ENCODE measurements at regions not wholly inside any gene's neighbourhood (a gene's known extent, or its start where the extent isn't known, plus 50 kb on each side); places are given as distances from the start of the nearest gene placed in this dataset.
A peak's percentile ranks its signal among the peaks of the same experiment; 100 is the strongest.
"Not testable (repeated sequence)": the region's sequence is repeated elsewhere in the genome, so short reads cannot be mapped to it uniquely, and the experiment has no call there.

GRCh38 chrX:27242581-27242980 is 220.6 kb downstream of the PPP4R3C start:
- no peak overlapping the region for H3K4me3 Mint-ChIP-seq
- DNase-seq (no peak), ATAC-seq (replicated peaks) (no peak)
- H3K36me3 Mint-ChIP-seq = peaks cover 0 to 4% of the 10 kb centered on the region in 2 donors
- H3K4me1 Mint-ChIP-seq = no peaks in the 10 kb centered on the region
- no peaks in the 10 kb centered on the region for H3K27me3 Mint-ChIP-seq
- H3K9me3 Mint-ChIP-seq = peaks cover 2 to 9% of the 10 kb centered on the region in 2 donors
- no peak overlapping the region for H3K27ac Mint-ChIP-seq

GRCh38 chrX:27241981-27242380 is 221.2 kb downstream of the PPP4R3C start:
- H3K4me3 Mint-ChIP-seq = no peak overlapping the region
- DNase-seq (no peak), ATAC-seq (replicated peaks) (no peak)
- H3K36me3 Mint-ChIP-seq = peaks cover 0 to 4% of the 10 kb centered on the region in 2 donors
- H3K27me3 Mint-ChIP-seq = no peaks in the 10 kb centered on the region
- no peaks in the 10 kb centered on the region for H3K4me1 Mint-ChIP-seq
- H3K9me3 Mint-ChIP-seq = peaks cover 2 to 9% of the 10 kb centered on the region in 2 donors
- H3K27ac Mint-ChIP-seq = no peak overlapping the region

- H3K36me3 Mint-ChIP-seq; DNase-seq; H3K9me3 Mint-ChIP-seq; H3K27ac Mint-ChIP-seq; H3K4me3 Mint-ChIP-seq; H3K27me3 Mint-ChIP-seq; H3K4me1 Mint-ChIP-seq; ATAC-seq (replicated peaks): not testable (repeated sequence)
Measured at GRCh38 chrX:27240042-27240441, 223.1 kb downstream of the PPP4R3C start.

- Mint-ChIP-seq H3K27me3 (no peaks in the 10 kb centered on the region), H3K27ac (no peak overlapping the region), H3K36me3 (peaks cover 0 to 4% of the 10 kb centered on the region in 2 donors), H3K9me3 (peaks cover 2 to 9% of the 10 kb centered on the region in 2 donors), H3K4me3 (no peak overlapping the region), H3K4me1 (no peaks in the 10 kb centered on the region)
- DNase-seq (no peak), ATAC-seq (replicated peaks) (no peak)
Measured at GRCh38 chrX:27236681-27237080, 226.5 kb downstream of the PPP4R3C start.

GRCh38 chrX:27229721-27230120 is 233.4 kb downstream of the PPP4R3C start:
- Mint-ChIP-seq H3K9me3 (no peaks in the 10 kb centered on the region), H3K4me3 (no peak overlapping the region), H3K27ac (no peak overlapping the region), H3K27me3 (no peaks in the 10 kb centered on the region), H3K4me1 (no peaks in the 10 kb centered on the region), H3K36me3 (no peaks in the 10 kb centered on the region)
- ATAC-seq (replicated peaks) = no peak
- no peak for DNase-seq

- no peaks in the 10 kb centered on the region for H3K27me3 Mint-ChIP-seq
- no peak overlapping the region for H3K27ac Mint-ChIP-seq
- DNase-seq (no peak), ATAC-seq (replicated peaks) (no peak)
- H3K9me3 Mint-ChIP-seq = peaks cover 2 to 9% of the 10 kb centered on the region in 2 donors
- no peaks in the 10 kb centered on the region for H3K4me1 Mint-ChIP-seq
- H3K4me3 Mint-ChIP-seq = no peak overlapping the region
- no peaks in the 10 kb centered on the region for H3K36me3 Mint-ChIP-seq
Measured at GRCh38 chrX:27222661-27223060, 240.5 kb downstream of the PPP4R3C start.

GRCh38 chrX:27186671-27187070 is 276.5 kb downstream of the PPP4R3C start:
- Mint-ChIP-seq H3K36me3 (no peaks in the 10 kb centered on the region), H3K27ac (no peak overlapping the region), H3K27me3 (no peaks in the 10 kb centered on the region), H3K4me3 (no peak overlapping the region), H3K9me3 (no peaks in the 10 kb centered on the region), H3K4me1 (no peaks in the 10 kb centered on the region)
- DNase-seq = peak; percentile 2
- ATAC-seq (replicated peaks) = no peak

GRCh38 chrX:27163236-27163635 is 299.9 kb downstream of the PPP4R3C start:
- ATAC-seq (replicated peaks) = no peak
- Mint-ChIP-seq H3K36me3 (no peaks in the 10 kb centered on the region), H3K4me3 (no peak overlapping the region), H3K27ac (no peak overlapping the region), H3K27me3 (no peaks in the 10 kb centered on the region), H3K4me1 (no peaks in the 10 kb centered on the region), H3K9me3 (no peaks in the 10 kb centered on the region)
- no peak for DNase-seq

- Mint-ChIP-seq H3K36me3 (no peaks in the 10 kb centered on the region), H3K9me3 (no peaks in the 10 kb centered on the region), H3K4me1 (no peaks in the 10 kb centered on the region), H3K27ac (no peak overlapping the region), H3K4me3 (no peak overlapping the region), H3K27me3 (no peaks in the 10 kb centered on the region)
- DNase-seq (no peak), ATAC-seq (replicated peaks) (no peak)
Measured at GRCh38 chrX:27162496-27162895, 300.6 kb downstream of the PPP4R3C start.

- H3K27me3 Mint-ChIP-seq; ATAC-seq (replicated peaks): not testable (repeated sequence)
Measured at GRCh38 chrX:27156921-27157320, 306.2 kb downstream of the PPP4R3C start.

GRCh38 chrX:27136325-27136724 is 326.8 kb downstream of the PPP4R3C start:
- ATAC-seq (replicated peaks) = no peak
- Mint-ChIP-seq H3K4me3 (no peak overlapping the region), H3K27ac (no peak overlapping the region), H3K27me3 (no peaks in the 10 kb centered on the region), H3K9me3 (peaks cover 1 to 4% of the 10 kb centered on the region in 2 donors), H3K36me3 (no peaks in the 10 kb centered on the region), H3K4me1 (no peaks in the 10 kb centered on the region)
- no peak for DNase-seq

More at GRCh38 chrX:27156921-27157320, 306.2 kb downstream of the PPP4R3C start:
- DNase-seq, H3K4me3 Mint-ChIP-seq, H3K27ac Mint-ChIP-seq, H3K4me1 Mint-ChIP-seq, H3K9me3 Mint-ChIP-seq, H3K36me3 Mint-ChIP-seq: not testable (repeated sequence)

GRCh38 chrX:27132862-27133261 is 330.3 kb downstream of the PPP4R3C start:
- Mint-ChIP-seq H3K36me3 (no peaks in the 10 kb centered on the region), H3K9me3 (peaks cover 8 to 9% of the 10 kb centered on the region in 2 donors), H3K4me1 (no peaks in the 10 kb centered on the region), H3K4me3 (no peak overlapping the region), H3K27ac (no peak overlapping the region), H3K27me3 (no peaks in the 10 kb centered on the region)
- ATAC-seq (replicated peaks) (no peak), DNase-seq (no peak)

- not testable (repeated sequence) for DNase-seq; ATAC-seq (replicated peaks); H3K9me3 Mint-ChIP-seq; H3K4me3 Mint-ChIP-seq; H3K4me1 Mint-ChIP-seq; H3K36me3 Mint-ChIP-seq; H3K27me3 Mint-ChIP-seq; H3K27ac Mint-ChIP-seq
Measured at GRCh38 chrX:27087176-27087575, 376.0 kb downstream of the PPP4R3C start.

GRCh38 chrX:27086237-27086636 is 376.9 kb downstream of the PPP4R3C start:
- Mint-ChIP-seq H3K36me3 (no peaks in the 10 kb centered on the region), H3K27me3 (no peaks in the 10 kb centered on the region), H3K27ac (no peak overlapping the region), H3K9me3 (no peaks in the 10 kb centered on the region), H3K4me3 (no peak overlapping the region), H3K4me1 (no peaks in the 10 kb centered on the region)
- ATAC-seq (replicated peaks) (no peak), DNase-seq (no peak)

- Mint-ChIP-seq H3K4me3 (no peak overlapping the region), H3K27me3 (no peaks in the 10 kb centered on the region), H3K4me1 (no peaks in the 10 kb centered on the region), H3K9me3 (no peaks in the 10 kb centered on the region), H3K36me3 (no peaks in the 10 kb centered on the region), H3K27ac (no peak overlapping the region)
- DNase-seq = no peak
- ATAC-seq (replicated peaks) = no peak
Measured at GRCh38 chrX:27085346-27085745, 377.8 kb downstream of the PPP4R3C start.

- Mint-ChIP-seq H3K27me3 (no peaks in the 10 kb centered on the region), H3K4me1 (no peaks in the 10 kb centered on the region), H3K4me3 (no peak overlapping the region), H3K36me3 (no peaks in the 10 kb centered on the region), H3K27ac (no peak overlapping the region), H3K9me3 (peaks cover 1 to 10% of the 10 kb centered on the region in 2 donors)
- DNase-seq (no peak), ATAC-seq (replicated peaks) (no peak)
Measured at GRCh38 chrX:27078371-27078770, 384.8 kb downstream of the PPP4R3C start.
